A673 (cell line): ENCODE measurements at regions not wholly inside any gene's neighbourhood (a gene's known extent, or its start where the extent isn't known, plus 50 kb on each side); places are given as distances from the start of the nearest gene placed in this dataset.

Source experiments
- CTCF ChIP-seq: fragments of 300-800, 200-600 bp; sonication (generic); conservative IDR thresholded peaks from 2 replicates; pipeline ENCODE4 v1.5.1; 2017; ENCODE audit warnings: low read depth, mild to moderate bottlenecking, antibody characterized with exemption, low read length, moderate library complexity, mixed read lengths
- EZH2 ChIP-seq: fragments of 200-600 bp; sonication (generic); IDR thresholded peaks from 2 replicates; pipeline ENCODE4 v1.6.1; 2017; ENCODE audit warnings: borderline replicate concordance, low read depth, mild to moderate bottlenecking, mixed read lengths, antibody characterized with exemption, low read length; ENCODE audit not compliant: poor library complexity, severe bottlenecking

GRCh38 chr5:30908356-30908755, 285.1 kb upstream of the CDH6 start:
- TF ChIP-seq CTCF (no peak), EZH2 (no peak)
